ENCODE measurements at regions not wholly inside any gene's neighbourhood (a gene's known extent, or its start where the extent isn't known, plus 50 kb on each side); places are given as distances from the start of the nearest gene placed in this dataset.
"Not testable (repeated sequence)": the region's sequence is repeated elsewhere in the genome, so short reads cannot be mapped to it uniquely, and the experiment has no call there.

DNA sequence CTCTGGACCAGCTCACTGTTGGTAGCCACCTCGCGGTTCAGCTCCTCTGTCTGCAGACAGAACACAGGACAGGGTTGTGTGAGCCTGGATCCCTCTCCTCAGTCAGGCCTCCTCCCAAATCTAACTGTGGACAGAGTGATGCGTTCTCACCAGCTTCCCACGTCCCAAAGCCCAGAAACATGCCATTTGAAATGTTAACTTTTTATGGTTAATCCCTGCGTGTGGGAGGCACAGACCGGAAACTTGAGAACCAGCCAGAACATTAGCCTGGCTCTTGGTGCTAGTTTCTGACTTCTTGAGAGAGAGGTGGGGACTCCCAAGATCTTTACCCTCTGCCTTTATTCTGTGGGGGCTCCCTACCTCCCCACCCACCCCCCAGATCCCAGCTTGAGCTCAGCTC lies 129.6 kb downstream of the TNFRSF13B start:
- CTCF ChIA-PET; H3K9me3 Mint-ChIP-seq (ENCODE audit: unreplicated experiment); H3K27me3 Mint-ChIP-seq (ENCODE audit: insufficient read depth, unreplicated experiment); H3K4me3 Mint-ChIP-seq (ENCODE audit: unreplicated experiment); H3K36me3 Mint-ChIP-seq (ENCODE audit: insufficient read depth, unreplicated experiment); DNase-seq (ENCODE audit: unreplicated experiment); H3K27ac Mint-ChIP-seq (ENCODE audit: low read depth, unreplicated experiment); intact Hi-C loops (cut with micrococcal nuclease); BruUV-seq (replicated peaks); H3K4me1 Mint-ChIP-seq (ENCODE audit: insufficient read depth, unreplicated experiment); POLR2A ChIA-PET: not testable (repeated sequence)

DNA sequence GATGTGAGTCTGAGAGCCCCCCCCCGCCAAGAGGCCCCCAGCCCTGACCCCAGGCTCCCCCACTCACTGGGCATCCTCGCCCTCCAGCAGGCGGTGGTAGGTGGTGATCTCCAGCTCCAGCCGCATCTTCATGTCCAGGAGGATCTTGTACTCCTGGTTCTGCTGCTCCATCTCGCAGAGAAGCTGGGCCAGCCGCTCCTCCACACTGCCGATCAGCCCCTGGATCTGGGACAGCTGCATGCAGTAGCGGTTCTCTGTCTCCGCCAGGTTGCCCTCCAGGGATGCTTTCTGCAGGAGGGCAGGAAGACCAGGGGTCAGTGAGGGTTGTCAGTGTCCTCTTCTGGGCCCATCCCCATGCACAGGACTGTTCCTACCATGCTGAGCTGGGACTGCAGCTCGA lies 130.0 kb downstream of the TNFRSF13B start:
- CTCF ChIA-PET; H3K4me1 Mint-ChIP-seq (ENCODE audit: insufficient read depth, unreplicated experiment); H3K27ac Mint-ChIP-seq (ENCODE audit: low read depth, unreplicated experiment); BruUV-seq (replicated peaks); H3K4me3 Mint-ChIP-seq (ENCODE audit: unreplicated experiment); H3K9me3 Mint-ChIP-seq (ENCODE audit: unreplicated experiment); POLR2A ChIA-PET; H3K36me3 Mint-ChIP-seq (ENCODE audit: insufficient read depth, unreplicated experiment); H3K27me3 Mint-ChIP-seq (ENCODE audit: insufficient read depth, unreplicated experiment); DNase-seq (ENCODE audit: unreplicated experiment); intact Hi-C loops (cut with micrococcal nuclease): not testable (repeated sequence)

DNA sequence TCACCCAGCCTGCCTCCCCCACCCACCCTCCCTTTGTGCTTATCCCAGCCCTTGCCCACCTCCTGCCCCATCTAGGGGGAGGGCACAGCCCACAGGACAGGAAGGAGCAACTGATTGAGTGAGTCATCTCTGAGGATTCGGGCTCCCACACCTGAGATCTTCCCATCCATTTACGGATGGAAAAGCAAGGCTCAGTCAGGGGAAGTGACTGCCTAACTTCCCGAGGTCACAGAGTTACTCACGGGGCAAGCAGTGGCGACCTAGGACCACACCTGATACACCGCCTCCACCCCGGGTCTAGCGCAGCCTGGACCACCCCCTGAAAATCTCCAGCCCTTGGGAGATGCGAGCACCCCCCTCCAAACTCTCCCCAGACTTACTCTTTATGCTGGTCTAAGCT lies 131.7 kb downstream of the TNFRSF13B start:
- CTCF ChIA-PET; H3K36me3 Mint-ChIP-seq (ENCODE audit: insufficient read depth, unreplicated experiment); DNase-seq (ENCODE audit: unreplicated experiment); H3K4me3 Mint-ChIP-seq (ENCODE audit: unreplicated experiment); BruUV-seq (replicated peaks); H3K4me1 Mint-ChIP-seq (ENCODE audit: insufficient read depth, unreplicated experiment); H3K9me3 Mint-ChIP-seq (ENCODE audit: unreplicated experiment); H3K27me3 Mint-ChIP-seq (ENCODE audit: insufficient read depth, unreplicated experiment); POLR2A ChIA-PET; H3K27ac Mint-ChIP-seq (ENCODE audit: low read depth, unreplicated experiment); intact Hi-C loops (cut with micrococcal nuclease): not testable (repeated sequence)

DNA sequence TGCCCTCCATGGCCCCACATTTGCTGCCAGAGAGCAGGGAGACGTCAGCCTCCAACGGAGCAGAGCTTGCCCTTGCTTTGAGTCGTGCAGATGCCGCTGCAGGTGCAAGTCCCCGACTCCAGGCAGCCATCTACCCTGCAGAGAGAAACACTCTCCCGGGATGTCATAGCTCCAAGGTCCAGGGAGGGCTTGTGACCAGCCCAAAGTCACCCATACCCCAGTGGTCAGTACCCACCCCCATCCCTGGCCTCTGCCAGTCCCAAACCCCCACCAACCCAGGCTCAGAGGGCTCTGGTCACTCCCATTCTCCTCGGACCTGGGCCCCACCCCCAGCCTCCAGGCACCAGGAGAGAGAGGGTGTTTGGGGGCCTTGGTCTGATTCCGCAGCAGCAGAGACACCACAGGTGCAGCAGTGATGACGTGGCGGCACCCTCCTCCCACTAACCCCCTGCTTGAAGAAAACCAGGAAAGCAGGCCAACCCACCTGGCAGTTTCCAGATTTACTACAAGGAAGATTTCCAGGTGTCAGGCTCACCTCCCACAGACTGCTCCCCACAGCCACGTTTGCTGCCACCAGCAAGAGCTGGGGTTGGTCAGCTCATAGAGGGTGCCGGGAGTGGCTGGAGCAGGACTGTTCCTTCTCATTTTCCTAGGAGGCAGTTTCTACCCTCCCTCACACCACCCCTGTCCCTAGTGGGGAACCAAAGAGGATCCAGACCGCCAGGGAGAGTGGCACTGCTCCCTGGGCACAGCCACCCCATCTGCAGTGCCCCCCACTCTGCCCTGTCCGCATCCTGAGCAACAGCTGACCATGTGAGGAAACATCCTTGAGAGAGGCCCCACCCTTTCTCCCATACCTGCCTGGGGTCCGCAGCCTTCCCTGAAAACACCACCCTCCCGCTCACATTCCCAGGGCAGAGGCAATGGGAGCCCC lies 132.4 kb downstream of the TNFRSF13B start:
- H3K4me3 Mint-ChIP-seq (ENCODE audit: unreplicated experiment); H3K27me3 Mint-ChIP-seq (ENCODE audit: insufficient read depth, unreplicated experiment); CTCF ChIA-PET; BruUV-seq (replicated peaks); POLR2A ChIA-PET; H3K9me3 Mint-ChIP-seq (ENCODE audit: unreplicated experiment); DNase-seq (ENCODE audit: unreplicated experiment); intact Hi-C loops (cut with micrococcal nuclease); H3K4me1 Mint-ChIP-seq (ENCODE audit: insufficient read depth, unreplicated experiment); H3K36me3 Mint-ChIP-seq (ENCODE audit: insufficient read depth, unreplicated experiment); H3K27ac Mint-ChIP-seq (ENCODE audit: low read depth, unreplicated experiment): not testable (repeated sequence)

DNA sequence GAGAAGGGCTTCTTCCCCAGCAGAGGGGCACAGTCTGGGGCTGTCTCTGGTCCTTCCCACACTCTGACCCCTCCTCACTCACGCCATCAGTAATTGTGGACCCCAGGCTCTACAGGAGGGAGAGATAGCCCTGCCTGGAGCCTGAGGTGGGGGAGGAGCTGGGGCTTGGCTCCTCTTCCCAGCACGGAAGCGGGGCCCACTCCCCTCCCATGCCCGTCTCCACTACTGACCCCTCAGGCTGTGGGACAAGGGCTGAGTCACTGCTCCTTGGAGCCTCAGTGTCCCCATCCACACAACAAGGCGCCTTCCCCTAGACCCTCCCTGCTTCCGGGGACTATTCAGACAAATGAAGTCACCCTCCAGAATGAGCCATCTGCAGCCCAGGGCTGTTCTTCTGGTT lies 133.1 kb downstream of the TNFRSF13B start:
- DNase-seq (ENCODE audit: unreplicated experiment); H3K27ac Mint-ChIP-seq (ENCODE audit: low read depth, unreplicated experiment); intact Hi-C loops (cut with micrococcal nuclease); H3K36me3 Mint-ChIP-seq (ENCODE audit: insufficient read depth, unreplicated experiment); H3K4me3 Mint-ChIP-seq (ENCODE audit: unreplicated experiment); CTCF ChIA-PET; BruUV-seq (replicated peaks); H3K27me3 Mint-ChIP-seq (ENCODE audit: insufficient read depth, unreplicated experiment); H3K9me3 Mint-ChIP-seq (ENCODE audit: unreplicated experiment); H3K4me1 Mint-ChIP-seq (ENCODE audit: insufficient read depth, unreplicated experiment); POLR2A ChIA-PET: not testable (repeated sequence)

DNA sequence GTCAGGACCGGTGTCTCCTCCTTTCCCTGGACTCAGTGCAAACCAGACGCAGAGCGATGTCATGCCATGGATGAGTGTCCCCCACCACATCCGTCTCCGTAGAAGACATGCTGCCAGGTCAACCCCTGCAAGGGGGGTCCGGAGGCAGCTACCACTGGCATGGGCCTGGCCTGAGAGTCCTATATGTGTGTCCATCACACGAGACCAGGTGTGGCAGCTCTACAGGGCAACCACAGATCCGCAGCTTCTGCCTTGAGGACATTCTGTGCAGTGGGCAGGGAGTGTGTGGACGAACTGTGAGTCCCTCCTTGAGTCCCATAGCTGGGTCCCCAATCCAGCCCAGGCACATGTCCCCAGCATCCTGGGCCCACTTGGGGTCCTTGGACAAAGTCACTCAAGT lies 133.6 kb downstream of the TNFRSF13B start:
- POLR2A ChIA-PET; H3K27ac Mint-ChIP-seq (ENCODE audit: low read depth, unreplicated experiment); H3K4me3 Mint-ChIP-seq (ENCODE audit: unreplicated experiment); H3K4me1 Mint-ChIP-seq (ENCODE audit: insufficient read depth, unreplicated experiment); BruUV-seq (replicated peaks); CTCF ChIA-PET; DNase-seq (ENCODE audit: unreplicated experiment); H3K36me3 Mint-ChIP-seq (ENCODE audit: insufficient read depth, unreplicated experiment); H3K27me3 Mint-ChIP-seq (ENCODE audit: insufficient read depth, unreplicated experiment); intact Hi-C loops (cut with micrococcal nuclease); H3K9me3 Mint-ChIP-seq (ENCODE audit: unreplicated experiment): not testable (repeated sequence)

DNA sequence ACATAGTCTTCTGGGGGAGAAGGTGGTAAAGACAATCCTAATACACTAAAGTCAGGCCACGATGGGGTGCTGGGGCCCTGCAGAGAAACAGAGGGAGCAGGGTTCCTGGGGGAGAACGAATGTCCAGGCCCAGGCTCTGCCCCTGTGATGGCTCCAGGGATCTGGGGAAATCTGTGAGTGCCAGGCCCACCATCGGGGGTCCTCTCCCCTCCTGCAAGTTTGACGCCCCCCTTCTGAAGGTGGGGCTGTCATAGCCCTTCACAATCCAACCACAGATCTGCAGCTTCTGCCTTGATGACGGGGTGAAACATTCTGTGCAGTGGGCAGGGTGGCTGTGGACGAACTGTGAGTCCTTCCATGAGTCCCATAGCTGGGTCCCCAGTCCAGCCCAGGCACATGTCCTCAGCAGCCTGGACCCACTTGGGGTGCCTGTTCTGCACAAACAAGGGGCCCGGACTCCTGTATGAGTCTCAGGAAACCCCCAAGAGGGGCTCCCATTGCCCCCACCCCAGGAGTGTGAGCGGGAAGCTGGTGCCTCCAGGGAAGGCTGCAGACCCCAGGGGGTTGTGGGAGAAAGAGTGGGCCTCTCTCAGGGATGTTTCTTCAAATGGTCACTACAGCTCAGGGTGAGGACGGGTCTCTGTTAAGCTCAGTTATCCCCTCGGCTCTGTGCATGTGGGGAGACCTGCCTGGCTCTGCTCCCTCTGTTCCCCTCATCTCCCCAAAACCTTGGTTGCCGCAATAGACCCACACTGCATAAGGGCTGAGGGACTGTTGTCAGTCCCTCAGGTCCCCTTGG lies 134.3 kb downstream of the TNFRSF13B start:
- H3K36me3 Mint-ChIP-seq (ENCODE audit: insufficient read depth, unreplicated experiment); H3K9me3 Mint-ChIP-seq (ENCODE audit: unreplicated experiment); intact Hi-C loops (cut with micrococcal nuclease); H3K27me3 Mint-ChIP-seq (ENCODE audit: insufficient read depth, unreplicated experiment); H3K27ac Mint-ChIP-seq (ENCODE audit: low read depth, unreplicated experiment); H3K4me3 Mint-ChIP-seq (ENCODE audit: unreplicated experiment); H3K4me1 Mint-ChIP-seq (ENCODE audit: insufficient read depth, unreplicated experiment); POLR2A ChIA-PET; CTCF ChIA-PET; BruUV-seq (replicated peaks); DNase-seq (ENCODE audit: unreplicated experiment): not testable (repeated sequence)

DNA sequence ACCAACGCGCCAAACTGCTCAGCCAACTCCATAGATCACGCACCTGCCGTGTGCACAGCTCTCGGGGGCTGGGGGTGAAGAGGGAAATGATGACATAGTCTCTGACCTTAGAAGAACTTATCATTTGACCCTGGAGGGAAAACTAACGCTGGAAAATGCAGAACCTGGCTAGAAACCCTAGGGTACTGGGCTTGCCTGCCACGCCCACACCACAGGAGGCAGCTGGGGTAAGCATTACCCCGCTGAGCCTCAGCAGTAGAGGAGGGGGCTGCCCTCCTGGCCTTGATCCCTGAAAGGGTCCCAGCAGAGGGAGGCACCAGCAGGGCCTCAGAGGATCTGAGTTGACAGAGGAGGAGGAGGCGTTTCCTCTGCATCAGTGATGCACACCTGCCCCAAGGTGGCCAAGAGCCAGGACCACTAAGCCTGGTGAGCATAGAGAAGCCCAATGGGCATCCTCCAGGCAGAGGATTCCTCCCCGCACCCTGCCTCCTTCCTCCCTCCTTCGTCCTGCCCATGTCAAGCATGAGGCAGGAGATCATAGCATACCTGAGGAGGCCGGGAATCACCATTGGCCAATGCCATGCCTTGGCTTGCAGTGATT lies 135.5 kb downstream of the TNFRSF13B start:
- H3K27me3 Mint-ChIP-seq (ENCODE audit: insufficient read depth, unreplicated experiment); H3K4me1 Mint-ChIP-seq (ENCODE audit: insufficient read depth, unreplicated experiment); DNase-seq (ENCODE audit: unreplicated experiment); H3K9me3 Mint-ChIP-seq (ENCODE audit: unreplicated experiment); H3K36me3 Mint-ChIP-seq (ENCODE audit: insufficient read depth, unreplicated experiment); POLR2A ChIA-PET; BruUV-seq (replicated peaks); H3K4me3 Mint-ChIP-seq (ENCODE audit: unreplicated experiment); intact Hi-C loops (cut with micrococcal nuclease); H3K27ac Mint-ChIP-seq (ENCODE audit: low read depth, unreplicated experiment); CTCF ChIA-PET: not testable (repeated sequence)

DNA sequence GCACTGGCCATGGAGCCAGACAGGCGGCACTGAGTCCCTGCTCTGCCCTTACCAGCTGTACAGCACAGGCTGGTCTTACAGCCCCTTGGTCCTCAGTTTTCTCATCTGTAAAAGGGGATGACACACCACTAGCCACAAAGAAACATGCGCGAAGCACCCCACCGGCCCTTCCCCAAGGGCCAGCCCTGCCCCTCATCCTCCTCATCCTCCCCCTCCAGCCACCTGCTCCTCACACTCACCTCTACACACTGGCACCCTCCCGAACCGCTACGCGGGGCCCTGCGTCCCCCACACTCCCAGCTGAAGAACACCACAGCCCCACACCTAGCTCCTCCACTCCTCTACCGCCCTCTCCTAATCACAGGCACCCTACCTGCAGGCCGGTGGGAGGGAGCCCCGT lies 138.4 kb downstream of the TNFRSF13B start:
- H3K27me3 Mint-ChIP-seq (ENCODE audit: insufficient read depth, unreplicated experiment); H3K4me1 Mint-ChIP-seq (ENCODE audit: insufficient read depth, unreplicated experiment); BruUV-seq (replicated peaks): not testable (repeated sequence)

More for the DNA sequence above, 138.4 kb downstream of the TNFRSF13B start:
- intact Hi-C loops (cut with micrococcal nuclease); H3K36me3 Mint-ChIP-seq (ENCODE audit: insufficient read depth, unreplicated experiment); POLR2A ChIA-PET; H3K9me3 Mint-ChIP-seq (ENCODE audit: unreplicated experiment); H3K27ac Mint-ChIP-seq (ENCODE audit: low read depth, unreplicated experiment); H3K4me3 Mint-ChIP-seq (ENCODE audit: unreplicated experiment); CTCF ChIA-PET; DNase-seq (ENCODE audit: unreplicated experiment): not testable (repeated sequence)
